IMR-90 (cell line): ENCODE measurements at regions not wholly inside any gene's neighbourhood (a gene's known extent, or its start where the extent isn't known, plus 50 kb on each side); places are given as distances from the start of the nearest gene placed in this dataset.

Experiments
- ATAC-seq: fragments of 200-7000 bp; cut with Tn5 transposase; 2 replicates; pipeline ENCODE4 v1.9.1; 2020; ENCODE audit warnings: low read depth, mild to moderate bottlenecking, moderate library complexity
- BruUV-seq: library from RNA; stranded (reverse); fragments of 400-500 nt; replicated peaks from 2 replicates; lab custom pipeline; 2021; lab: Mats Ljungman, UMichigan
- CTCF ChIA-PET: fragments of 300-600 bp; formaldehyde crosslinking; extraction: SDS; loops from one replicate; lab custom pipeline; 2021; ENCODE audit warnings: antibody characterized with exemption; lab: Yijun Ruan, JAX
- POLR2A ChIA-PET: fragments of 300-600 bp; sonication (Branson Sonifier 250); formaldehyde crosslinking; loops from one replicate; lab custom pipeline; 2022; ENCODE audit warnings: antibody characterized with exemption; ENCODE audit not compliant: unreplicated experiment; lab: Charles Lee
- DNase-seq: peaks from one replicate; pipeline ENCODE4 v3.0.0; 2013
- H2AFZ ChIP-seq: replicated peaks from 2 replicates; pipeline ENCODE3; 2013; ENCODE audit warnings: low read length, mild to moderate bottlenecking; ENCODE audit not compliant: poor library complexity
- H2AK5ac ChIP-seq: 2 replicates; pipeline ENCODE4 v1.6.1; 2013; ENCODE audit warnings: low read depth, low read length, inconsistent platforms
- H2AK9ac ChIP-seq: replicated peaks from 2 replicates; pipeline ENCODE3; 2013; ENCODE audit warnings: mild to moderate bottlenecking, low read depth, low read length, moderate library complexity; ENCODE audit not compliant: poor library complexity
- H2BK120ac ChIP-seq: 2 replicates; pipeline ENCODE4 v1.6.1; 2013; ENCODE audit warnings: low read depth, low read length, inconsistent platforms
- H2BK15ac ChIP-seq: 3 replicates; pipeline ENCODE4 v1.6.1; 2013; ENCODE audit warnings: low read depth, low read length, inconsistent platforms
- H2BK20ac ChIP-seq: 2 replicates; pipeline ENCODE4 v1.6.1; 2013; ENCODE audit warnings: low read depth, mild to moderate bottlenecking, inconsistent platforms, low read length, moderate library complexity
- H2BK5ac ChIP-seq: 2 replicates; pipeline ENCODE4 v1.6.1; 2013; ENCODE audit warnings: mild to moderate bottlenecking, low read depth, low read length, inconsistent platforms; ENCODE audit not compliant: poor library complexity, severe bottlenecking
- H3K14ac ChIP-seq: replicated peaks from 2 replicates; pipeline ENCODE4 v1.6.1; 2013; ENCODE audit warnings: low read depth, low read length, inconsistent platforms
- H3K18ac ChIP-seq: 2 replicates; pipeline ENCODE4 v1.6.1; 2013; ENCODE audit warnings: low read depth, low read length, control low read depth
- H3K23ac ChIP-seq: 2 replicates; pipeline ENCODE4 v1.6.1; 2013; ENCODE audit warnings: low read depth, low read length, inconsistent platforms
- H3K27ac ChIP-seq: 2 replicates; pipeline ENCODE4 v1.5.1; 2013; ENCODE audit warnings: mild to moderate bottlenecking, control low read depth, low read length; ENCODE audit not compliant: insufficient read depth
- H3K27me3 ChIP-seq: 2 replicates; pipeline ENCODE4 v1.6.1; 2013; ENCODE audit warnings: low read length; ENCODE audit not compliant: control insufficient read depth, insufficient read depth
- H3K36me3 ChIP-seq: 2 replicates; pipeline ENCODE4 v1.6.1; 2013; ENCODE audit warnings: low read length, mixed read lengths; ENCODE audit not compliant: control insufficient read depth, insufficient read depth
- H3K4ac ChIP-seq: 2 replicates; pipeline ENCODE4 v1.6.1; 2013; ENCODE audit warnings: low read depth, low read length, inconsistent platforms
- H3K4me1 ChIP-seq: 2 replicates; pipeline ENCODE4 v1.6.1; 2013; ENCODE audit warnings: low read length, mixed read lengths; ENCODE audit not compliant: control insufficient read depth, insufficient read depth
- H3K4me2 ChIP-seq: 2 replicates; pipeline ENCODE4 v1.6.1; 2013; ENCODE audit warnings: low read depth, mild to moderate bottlenecking, control low read depth, low read length, moderate library complexity
- H3K4me3 ChIP-seq: 2 replicates; pipeline ENCODE4 v1.5.1; 2013; ENCODE audit warnings: low read depth, mild to moderate bottlenecking, control low read depth, low read length, moderate library complexity; ENCODE audit not compliant: insufficient read depth
- H3K56ac ChIP-seq: 2 replicates; pipeline ENCODE4 v1.6.1; 2013; ENCODE audit warnings: low read length, inconsistent platforms; ENCODE audit not compliant: insufficient read depth; ENCODE audit errors: extremely low read depth
- H3K79me1 ChIP-seq, 2 experiments: 2 replicates each; pipeline ENCODE4 v1.6.1; 2013; ENCODE audit warnings: low read length in 2 of 2, inconsistent platforms in 1 of 2, low read depth in 1 of 2
- H3K9ac ChIP-seq: 2 replicates; pipeline ENCODE4 v1.6.1; 2013; ENCODE audit warnings: low read depth, low read length, control low read depth
- H3K9me1 ChIP-seq: 2 replicates; pipeline ENCODE4 v1.6.1; 2013; ENCODE audit warnings: low read length, inconsistent platforms; ENCODE audit not compliant: insufficient read depth
- H3K9me3 ChIP-seq: 2 replicates; pipeline ENCODE4 v1.6.1; 2013; ENCODE audit warnings: low read length; ENCODE audit not compliant: control insufficient read depth, insufficient read depth
- H4K20me1 ChIP-seq: 2 replicates; pipeline ENCODE4 v1.6.1; 2013; ENCODE audit warnings: low read length, inconsistent platforms; ENCODE audit not compliant: insufficient read depth
- H4K5ac ChIP-seq: 2 replicates; pipeline ENCODE4 v1.6.1; 2013; ENCODE audit warnings: mild to moderate bottlenecking, low read depth, low read length, control low read depth
- H4K8ac ChIP-seq, 2 experiments: 2 replicates each; pipeline ENCODE4 v1.6.1; 2013; ENCODE audit warnings: low read depth in 2 of 2, low read length in 2 of 2, control low read depth in 1 of 2, inconsistent platforms in 1 of 2
- H4K91ac ChIP-seq: 2 replicates; pipeline ENCODE4 v1.6.1; 2013; ENCODE audit warnings: low read depth, low read length, inconsistent platforms; ENCODE audit not compliant: insufficient read depth
- CEBPB ChIP-seq: IDR thresholded peaks from 2 replicates; pipeline ENCODE4 v1.6.1; 2012; ENCODE audit warnings: low read depth, low read length, improper control_type of control experiment
- CTCF ChIP-seq: conservative IDR thresholded peaks from 2 replicates; pipeline ENCODE4 v1.5.1; 2012; ENCODE audit warnings: mild to moderate bottlenecking, low read depth, low read length, improper control_type of control experiment
- MXI1 ChIP-seq: IDR thresholded peaks from 2 replicates; pipeline ENCODE4 v1.6.1; 2012; ENCODE audit warnings: low read depth, mild to moderate bottlenecking, low read length, moderate library complexity, borderline replicate concordance
- WGBS, 2 experiments: methylation state at CpG; one replicate each; pipeline versions ENCODE4 v1.1.5 to v1.1.7; 2013; ENCODE audit warnings: missing lambda C conversion rate in 2 of 2; ENCODE audit not compliant: insufficient read length in 1 of 2; ENCODE audit errors: extremely low coverage in 2 of 2; 5-methylcytosine and 5-hydroxymethylcytosine counted together
- dilution Hi-C: fragments of 300-500 bp; cut with HindIII; formaldehyde crosslinking; loops from one replicate; pipeline ENCODE4 v1.14.3; 2018; ENCODE audit warnings: low sequenced_read_pairs; ENCODE audit not compliant: unreplicated experiment
- in situ Hi-C: fragments of 300-500 bp; cut with MboI; formaldehyde crosslinking; loops from 3 replicates; pipeline ENCODE4 v1.14.3; 2019; ENCODE audit warnings: low sequenced_read_pairs, inconsistent platforms, mixed read lengths
- intact Hi-C: fragments of 100-400 bp; cut with micrococcal nuclease; formaldehyde crosslinking; loops from 2 replicates; pipeline ENCODE4 v1.10.0; 2022

GRCh38 chr2:234615643-234616356, 118.9 kb upstream of the ARL4C start (continued):
- TF ChIP-seq CEBPB: no peak

GRCh38 chr2:234611209-234611608, 114.3 kb upstream of the ARL4C start:
- no peak overlapping the region for H2BK5ac ChIP-seq
- in situ Hi-C loops: no loop called here
- intact Hi-C loops: no loop called here
- H2AFZ ChIP-seq: no peak overlapping the region
- H2BK20ac ChIP-seq: no peak overlapping the region
- no peak overlapping the region for H4K91ac ChIP-seq
- no peak overlapping the region for H2AK5ac ChIP-seq
- H3K9me1 ChIP-seq: no peaks in the 10 kb centered on the region
- H3K56ac ChIP-seq: no peak overlapping the region
- no peak overlapping the region for H3K4me3 ChIP-seq
- H2AK9ac ChIP-seq: no peak overlapping the region
- H3K36me3 ChIP-seq: no peaks in the 10 kb centered on the region
- H4K20me1 ChIP-seq: no peaks in the 10 kb centered on the region
- no peak overlapping the region for H3K14ac ChIP-seq
- ATAC-seq: no peak
- H3K4ac ChIP-seq: no peak overlapping the region
- no peak overlapping the region for H3K9ac ChIP-seq
- no peaks in the 10 kb centered on the region for H3K27me3 ChIP-seq
- H2BK15ac ChIP-seq: no peak overlapping the region
- no peak for DNase-seq
- no peak overlapping the region for H4K5ac ChIP-seq
- no peaks in the 10 kb centered on the region for H3K9me3 ChIP-seq
- H3K79me1 ChIP-seq: no peaks in the 10 kb centered on the region
- 0 out of 2 replicates have a peak, but pooled peaks have one; percentile 20 for TF ChIP-seq CTCF
- no peak for TF ChIP-seq MXI1
- dilution Hi-C loops: no loop called here
- no peak overlapping the region for H4K8ac ChIP-seq
- no peak overlapping the region for H3K23ac ChIP-seq
- ChIA-PET POLR2A (no interaction called here), CTCF (interaction anchor here (0.6 to 0.7 kb wide), 3 partner anchors 16 to 1236 kb away, joined by 3 to 5 read pairs (median 3); no protein-coding TSS in a partner anchor)
- no CpG with 5 or more reads among the region's 1 CpG for WGBS, 2 experiments
- no peak overlapping the region for H3K4me2 ChIP-seq
- no peak overlapping the region for H2BK120ac ChIP-seq
- no peak overlapping the region for H3K18ac ChIP-seq
- H3K27ac ChIP-seq: no peak overlapping the region
- H3K4me1 ChIP-seq: peaks cover 3% of the 10 kb centered on the region
- BruUV-seq: no TSS peak
